ENCODE measurements at regions not wholly inside any gene's neighbourhood (a gene's known extent, or its start where the extent isn't known, plus 50 kb on each side); places are given as distances from the start of the nearest gene placed in this dataset.
A peak's percentile ranks its signal among the peaks of the same experiment; 100 is the strongest.

GRCh38 chr7:33726582-33726981, 178.8 kb upstream of the BMPER start:
- no peak for DNase-seq (ENCODE audit: low spot score, unreplicated experiment)
- Mint-ChIP-seq H3K27me3 (peaks cover 27% of the 10 kb centered on the region), H3K4me1 (ENCODE audit: low read depth) (peaks cover 30% of the 10 kb centered on the region), H3K9me3 (ENCODE audit: low read depth) (no peaks in the 10 kb centered on the region), H3K4me3 (ENCODE audit: low read depth) (no peak overlapping the region), H3K27ac (peak overlapping the region; percentile 83), H3K36me3 (ENCODE audit: insufficient read depth) (no peaks in the 10 kb centered on the region)
- TF ChIP-seq CTCF (IDR thresholded peaks at IDR 0.05; ENCODE audit: unreplicated experiment) = no peak

- Mint-ChIP-seq H3K4me3 (ENCODE audit: low read depth) (no peak overlapping the region), H3K27me3 (peaks cover 28% of the 10 kb centered on the region), H3K27ac (no peak overlapping the region), H3K9me3 (ENCODE audit: low read depth) (no peaks in the 10 kb centered on the region), H3K4me1 (ENCODE audit: low read depth) (peaks cover 32% of the 10 kb centered on the region), H3K36me3 (ENCODE audit: insufficient read depth) (no peaks in the 10 kb centered on the region)
- no peak for TF ChIP-seq CTCF (IDR thresholded peaks at IDR 0.05; ENCODE audit: unreplicated experiment)
- no peak for DNase-seq (ENCODE audit: low spot score, unreplicated experiment)
These were observed 178.0 kb upstream of the BMPER start for GRCh38 chr7:33727315-33727714.

GRCh38 chr7:33728873-33729551, 176.3 kb upstream of the BMPER start:
- no peak for TF ChIP-seq CTCF (IDR thresholded peaks at IDR 0.05; ENCODE audit: unreplicated experiment)
- Mint-ChIP-seq H3K36me3 (ENCODE audit: insufficient read depth) (no peaks in the 10 kb centered on the region), H3K4me3 (ENCODE audit: low read depth) (peak overlapping the region; percentile 6), H3K27ac (no peak overlapping the region), H3K9me3 (ENCODE audit: low read depth) (no peaks in the 10 kb centered on the region), H3K4me1 (ENCODE audit: low read depth) (peaks cover 34% of the 10 kb centered on the region), H3K27me3 (peaks cover 26% of the 10 kb centered on the region)
- DNase-seq (ENCODE audit: low spot score, unreplicated experiment) = no peak

- H3K27me3 Mint-ChIP-seq = peaks cover 22% of the 10 kb centered on the region
- no peak overlapping the region for H3K4me3 Mint-ChIP-seq (ENCODE audit: low read depth)
- H3K27ac Mint-ChIP-seq = no peak overlapping the region
- no peak for TF ChIP-seq CTCF (IDR thresholded peaks at IDR 0.05; ENCODE audit: unreplicated experiment)
- H3K4me1 Mint-ChIP-seq (ENCODE audit: low read depth) = peaks cover 35% of the 10 kb centered on the region
- H3K36me3 Mint-ChIP-seq (ENCODE audit: insufficient read depth) = no peaks in the 10 kb centered on the region
- H3K9me3 Mint-ChIP-seq (ENCODE audit: low read depth) = no peaks in the 10 kb centered on the region
- no peak for DNase-seq (ENCODE audit: low spot score, unreplicated experiment)
These were observed 175.6 kb upstream of the BMPER start for GRCh38 chr7:33729726-33730125.

GRCh38 chr7:33730958-33731357, 174.4 kb upstream of the BMPER start:
- Mint-ChIP-seq H3K9me3 (ENCODE audit: low read depth) (no peaks in the 10 kb centered on the region), H3K4me3 (ENCODE audit: low read depth) (no peak overlapping the region), H3K27ac (no peak overlapping the region), H3K4me1 (ENCODE audit: low read depth) (peaks cover 33% of the 10 kb centered on the region), H3K36me3 (ENCODE audit: insufficient read depth) (no peaks in the 10 kb centered on the region), H3K27me3 (peaks cover 24% of the 10 kb centered on the region)
- no peak for DNase-seq (ENCODE audit: low spot score, unreplicated experiment)
- TF ChIP-seq CTCF (IDR thresholded peaks at IDR 0.05; ENCODE audit: unreplicated experiment) = no peak

All from progenitor cell of endocrine pancreas (in vitro differentiated cells).